ENCODE measurements at regions not wholly inside any gene's neighbourhood (a gene's known extent, or its start where the extent isn't known, plus 50 kb on each side); places are given as distances from the start of the nearest gene placed in this dataset.

DNA sequence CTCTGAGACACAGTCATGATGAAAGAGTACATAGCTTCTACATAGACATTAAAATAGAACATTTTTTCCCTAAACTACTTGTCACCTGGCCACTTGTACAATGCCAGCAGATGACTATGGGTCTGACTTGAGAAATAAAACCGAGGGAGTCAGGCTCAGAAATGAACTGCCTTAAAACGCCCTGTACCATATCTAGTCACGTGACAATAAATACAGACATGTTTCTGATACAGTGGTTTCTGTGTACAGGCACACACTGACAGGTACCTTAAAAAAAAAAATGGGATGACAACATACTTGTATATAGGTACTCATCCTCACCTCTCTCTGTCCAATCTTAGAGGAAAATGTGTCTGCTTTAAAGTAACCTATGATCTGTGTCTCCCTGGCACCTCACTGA, 144.1 kb downstream of the SH3BGRL2 start:
- Histone ChIP-seq H3K27ac (ENCODE audit: low read depth, low read length, poor library complexity, severe bottlenecking) (no peak overlapping the region), H3K36me3 (ENCODE audit: insufficient read depth, low read length) (no peaks in the 10 kb centered on the region), H3K4me1 (ENCODE audit: insufficient read depth, low read length, severe bottlenecking) (peaks cover 12% of the 10 kb centered on the region), H3K9me3 (ENCODE audit: low read length) (no peaks in the 10 kb centered on the region), H3K27me3 (ENCODE audit: insufficient read depth, low read length) (no peaks in the 10 kb centered on the region), H3K9ac (ENCODE audit: low read length) (no peak overlapping the region), H3F3A (ENCODE audit: insufficient read depth, low read length) (no peaks in the 10 kb centered on the region), H3K4me3 (ENCODE audit: low read depth, low read length, poor library complexity, severe bottlenecking) (no peak overlapping the region), H3K9me2 (ENCODE audit: low read depth, low read length) (no peaks in the 10 kb centered on the region), H3K4me2 (ENCODE audit: low read length) (no peak overlapping the region), H3K79me2 (ENCODE audit: insufficient read depth, low read length) (no peaks in the 10 kb centered on the region), H4K20me1 (ENCODE audit: insufficient read depth, low read length) (no peaks in the 10 kb centered on the region), H2AFZ (ENCODE audit: low read length) (no peak overlapping the region)
- TF ChIP-seq, protein P1, sequence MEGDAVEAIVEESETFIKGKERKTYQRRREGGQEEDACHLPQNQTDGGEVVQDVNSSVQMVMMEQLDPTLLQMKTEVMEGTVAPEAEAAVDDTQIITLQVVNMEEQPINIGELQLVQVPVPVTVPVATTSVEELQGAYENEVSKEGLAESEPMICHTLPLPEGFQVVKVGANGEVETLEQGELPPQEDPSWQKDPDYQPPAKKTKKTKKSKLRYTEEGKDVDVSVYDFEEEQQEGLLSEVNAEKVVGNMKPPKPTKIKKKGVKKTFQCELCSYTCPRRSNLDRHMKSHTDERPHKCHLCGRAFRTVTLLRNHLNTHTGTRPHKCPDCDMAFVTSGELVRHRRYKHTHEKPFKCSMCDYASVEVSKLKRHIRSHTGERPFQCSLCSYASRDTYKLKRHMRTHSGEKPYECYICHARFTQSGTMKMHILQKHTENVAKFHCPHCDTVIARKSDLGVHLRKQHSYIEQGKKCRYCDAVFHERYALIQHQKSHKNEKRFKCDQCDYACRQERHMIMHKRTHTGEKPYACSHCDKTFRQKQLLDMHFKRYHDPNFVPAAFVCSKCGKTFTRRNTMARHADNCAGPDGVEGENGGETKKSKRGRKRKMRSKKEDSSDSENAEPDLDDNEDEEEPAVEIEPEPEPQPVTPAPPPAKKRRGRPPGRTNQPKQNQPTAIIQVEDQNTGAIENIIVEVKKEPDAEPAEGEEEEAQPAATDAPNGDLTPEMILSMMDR (IDR thresholded peaks at IDR 0.05; ENCODE audit: low read length): no peak
- no peak for TF ChIP-seq EZH2 (IDR thresholded peaks at IDR 0.05; ENCODE audit: borderline replicate concordance, low read length)

DNA sequence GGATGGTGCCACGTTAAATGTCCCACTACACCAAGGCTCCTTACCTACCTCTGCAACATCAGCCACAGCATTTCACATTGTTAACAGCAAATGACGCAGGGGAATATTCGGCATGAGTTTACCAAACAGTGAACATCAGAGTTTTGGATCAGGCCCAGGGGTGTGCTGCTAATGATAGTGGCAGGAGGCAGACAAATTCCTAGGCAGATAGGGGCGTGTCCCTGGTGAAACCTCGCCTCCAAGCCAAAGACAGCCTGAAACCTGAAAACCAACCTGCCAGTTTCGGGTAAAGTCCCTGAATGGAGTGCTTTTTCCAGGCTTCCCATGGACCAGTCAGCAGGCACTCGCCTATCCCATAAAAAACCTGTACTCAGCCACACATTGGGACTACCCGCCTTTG, 133.6 kb downstream of the SH3BGRL2 start:
- H4K20me1 ChIP-seq (ENCODE audit: insufficient read depth, low read length): no peaks in the 10 kb centered on the region
- H3K4me2 ChIP-seq (ENCODE audit: low read length): no peak overlapping the region
- no peak overlapping the region for H3K9ac ChIP-seq (ENCODE audit: low read length)
- no peaks in the 10 kb centered on the region for H3K4me1 ChIP-seq (ENCODE audit: insufficient read depth, low read length, severe bottlenecking)
- H3K4me3 ChIP-seq (ENCODE audit: low read depth, low read length, poor library complexity, severe bottlenecking): no peak overlapping the region
- no peak for TF ChIP-seq EZH2 (IDR thresholded peaks at IDR 0.05; ENCODE audit: borderline replicate concordance, low read length)
- TF ChIP-seq, protein P1 (IDR thresholded peaks at IDR 0.05; ENCODE audit: low read length): no peak
- H3K27me3 ChIP-seq (ENCODE audit: insufficient read depth, low read length): no peaks in the 10 kb centered on the region
- H3F3A ChIP-seq (ENCODE audit: insufficient read depth, low read length): no peaks in the 10 kb centered on the region
- H3K79me2 ChIP-seq (ENCODE audit: insufficient read depth, low read length): no peaks in the 10 kb centered on the region
- no peaks in the 10 kb centered on the region for H3K9me2 ChIP-seq (ENCODE audit: low read depth, low read length)
- no peak overlapping the region for H2AFZ ChIP-seq (ENCODE audit: low read length)
- H3K9me3 ChIP-seq (ENCODE audit: low read length): no peaks in the 10 kb centered on the region
- H3K36me3 ChIP-seq (ENCODE audit: insufficient read depth, low read length): no peaks in the 10 kb centered on the region
- no peak overlapping the region for H3K27ac ChIP-seq (ENCODE audit: low read depth, low read length, poor library complexity, severe bottlenecking)

DNA sequence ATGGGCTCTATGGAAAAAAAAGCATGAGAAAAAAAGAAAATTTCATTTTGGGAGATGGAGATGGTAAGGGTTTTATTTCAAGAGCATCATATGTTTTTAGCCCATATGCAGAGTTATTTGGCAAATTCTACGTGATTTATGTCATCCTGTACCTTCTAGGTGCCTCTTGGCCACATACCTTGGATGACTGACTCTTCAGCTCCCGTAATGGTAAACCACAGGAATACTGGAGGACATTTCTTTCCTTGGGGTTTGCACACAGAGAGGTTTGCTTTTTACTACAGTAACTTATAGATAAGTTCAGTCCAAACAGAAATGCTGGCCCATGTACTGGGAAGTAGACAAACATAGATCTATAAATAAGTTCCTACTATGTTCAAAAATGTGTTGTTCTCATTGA, 132.2 kb downstream of the SH3BGRL2 start:
- H3K4me1 ChIP-seq (ENCODE audit: insufficient read depth, low read length, severe bottlenecking): no peaks in the 10 kb centered on the region

More for the DNA sequence above, 132.2 kb downstream of the SH3BGRL2 start:
- Histone ChIP-seq H3K79me2 (ENCODE audit: insufficient read depth, low read length) (no peaks in the 10 kb centered on the region), H3K9me2 (ENCODE audit: low read depth, low read length) (no peaks in the 10 kb centered on the region), H3K27ac (ENCODE audit: low read depth, low read length, poor library complexity, severe bottlenecking) (no peak overlapping the region), H2AFZ (ENCODE audit: low read length) (no peak overlapping the region), H3K4me2 (ENCODE audit: low read length) (no peak overlapping the region), H3K9ac (ENCODE audit: low read length) (no peak overlapping the region), H4K20me1 (ENCODE audit: insufficient read depth, low read length) (no peaks in the 10 kb centered on the region), H3K36me3 (ENCODE audit: insufficient read depth, low read length) (no peaks in the 10 kb centered on the region), H3K27me3 (ENCODE audit: insufficient read depth, low read length) (no peaks in the 10 kb centered on the region), H3F3A (ENCODE audit: insufficient read depth, low read length) (no peaks in the 10 kb centered on the region), H3K9me3 (ENCODE audit: low read length) (no peaks in the 10 kb centered on the region), H3K4me3 (ENCODE audit: low read depth, low read length, poor library complexity, severe bottlenecking) (no peak overlapping the region)
- no peak for TF ChIP-seq EZH2 (IDR thresholded peaks at IDR 0.05; ENCODE audit: borderline replicate concordance, low read length)
- TF ChIP-seq, protein P1 (IDR thresholded peaks at IDR 0.05; ENCODE audit: low read length): no peak
